HFFc6 (cell line): ENCODE measurements at regions not wholly inside any gene's neighbourhood (a gene's known extent, or its start where the extent isn't known, plus 50 kb on each side); places are given as distances from the start of the nearest gene placed in this dataset.
A peak's percentile ranks its signal among the peaks of the same experiment; 100 is the strongest.

Experiments used
- DNase-seq: peaks from one replicate; pipeline ENCODE4 v3.0.0-alpha.2; 2018
- H3K27ac Mint-ChIP-seq: 2 replicates; pipeline ENCODE4 v1.8.0; 2020; ENCODE audit warnings: mild to moderate bottlenecking, mixed read lengths
- H3K27me3 Mint-ChIP-seq: 2 replicates; pipeline ENCODE4 v1.8.0; 2021; ENCODE audit warnings: mild to moderate bottlenecking, moderate library complexity, mixed read lengths; ENCODE audit not compliant: insufficient read depth
- H3K36me3 Mint-ChIP-seq: 2 replicates; pipeline ENCODE4 v1.8.0; 2021; ENCODE audit warnings: low read depth, mixed read lengths
- H3K4me1 Mint-ChIP-seq: 2 replicates; pipeline ENCODE4 v1.8.0; 2020; ENCODE audit warnings: low read depth, mixed read lengths
- H3K4me3 Mint-ChIP-seq: 2 replicates; pipeline ENCODE4 v1.8.0; 2020; ENCODE audit warnings: mild to moderate bottlenecking, moderate library complexity, mixed read lengths
- H3K9me3 Mint-ChIP-seq: 2 replicates; pipeline ENCODE4 v1.8.0; 2020; ENCODE audit warnings: mild to moderate bottlenecking, mixed read lengths
- CTCF ChIP-seq: fragments of 200-600 bp; sonication (generic); IDR thresholded peaks from 2 replicates; pipeline ENCODE4 v1.5.0; 2021; ENCODE audit warnings: antibody characterized with exemption, mild to moderate bottlenecking

- Mint-ChIP-seq H3K4me3 (no peak overlapping the region), H3K36me3 (no peaks in the 10 kb centered on the region), H3K9me3 (peaks cover 13% of the 10 kb centered on the region; the same call in 1 of the 2 replicates), H3K27me3 (peaks cover 2% of the 10 kb centered on the region), H3K4me1 (no peaks in the 10 kb centered on the region), H3K27ac (no peak overlapping the region)
- no peak for DNase-seq
- no peak for TF ChIP-seq CTCF
These were observed 921.7 kb upstream of the API5 start for GRCh38 chr11:42390116-42390515.

DNA sequence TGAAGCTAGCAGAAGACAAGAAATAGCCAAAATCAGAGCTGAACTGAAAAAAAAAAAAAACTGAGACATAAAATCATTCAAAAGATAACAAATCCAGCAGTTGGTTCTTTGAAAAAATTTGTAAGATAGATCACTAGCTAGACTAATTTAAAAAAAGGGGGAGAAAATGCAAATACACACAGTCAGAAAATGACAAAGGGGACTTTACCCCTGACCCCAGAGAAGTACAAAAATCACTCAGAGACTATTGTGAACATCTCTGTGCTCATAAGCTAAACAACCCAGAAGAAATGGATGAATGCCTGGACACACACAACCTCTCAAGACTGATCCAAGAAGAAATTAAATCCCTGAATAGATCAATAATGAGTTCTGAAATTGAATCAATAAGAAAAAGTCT, 914.3 kb upstream of the API5 start:
- H3K27me3 Mint-ChIP-seq = no peaks in the 10 kb centered on the region; the same call in 1 of the 2 replicates
- no peak for DNase-seq
- no peak for TF ChIP-seq CTCF
- H3K4me1 Mint-ChIP-seq = no peaks in the 10 kb centered on the region
- H3K27ac Mint-ChIP-seq = no peak overlapping the region
- no peak overlapping the region for H3K4me3 Mint-ChIP-seq
- H3K36me3 Mint-ChIP-seq = no peaks in the 10 kb centered on the region
- peaks cover 7% of the 10 kb centered on the region for H3K9me3 Mint-ChIP-seq

DNA sequence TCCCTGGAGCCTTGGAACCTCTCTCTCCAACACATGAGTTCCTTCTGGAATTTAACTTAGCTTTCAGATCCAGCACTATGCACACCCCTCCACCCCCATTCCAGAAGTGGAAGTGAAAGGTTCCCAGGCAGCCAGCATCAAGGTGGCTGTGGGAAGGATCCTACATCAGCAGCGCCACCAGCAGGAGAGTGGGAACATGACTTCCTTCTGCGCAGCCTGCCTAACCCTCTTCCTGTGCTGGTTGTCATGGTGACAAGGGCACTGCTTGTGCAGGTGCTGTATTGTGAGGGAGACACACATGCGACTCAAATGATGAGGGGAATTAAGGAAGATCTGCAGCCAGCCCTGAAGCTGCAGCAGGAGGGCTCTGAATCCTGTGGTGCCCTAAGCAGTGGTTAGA, 904.5 kb upstream of the API5 start:
- Mint-ChIP-seq H3K27ac (no peak overlapping the region), H3K4me3 (no peak overlapping the region), H3K27me3 (peaks cover 2% of the 10 kb centered on the region; the same call in 1 of the 2 replicates), H3K36me3 (no peaks in the 10 kb centered on the region), H3K9me3 (peaks cover 8% of the 10 kb centered on the region; the same call in 1 of the 2 replicates), H3K4me1 (no peaks in the 10 kb centered on the region)
- DNase-seq = peak; percentile 3
- peak; percentile 53; the same call in 1 of the 2 replicates for TF ChIP-seq CTCF

DNA sequence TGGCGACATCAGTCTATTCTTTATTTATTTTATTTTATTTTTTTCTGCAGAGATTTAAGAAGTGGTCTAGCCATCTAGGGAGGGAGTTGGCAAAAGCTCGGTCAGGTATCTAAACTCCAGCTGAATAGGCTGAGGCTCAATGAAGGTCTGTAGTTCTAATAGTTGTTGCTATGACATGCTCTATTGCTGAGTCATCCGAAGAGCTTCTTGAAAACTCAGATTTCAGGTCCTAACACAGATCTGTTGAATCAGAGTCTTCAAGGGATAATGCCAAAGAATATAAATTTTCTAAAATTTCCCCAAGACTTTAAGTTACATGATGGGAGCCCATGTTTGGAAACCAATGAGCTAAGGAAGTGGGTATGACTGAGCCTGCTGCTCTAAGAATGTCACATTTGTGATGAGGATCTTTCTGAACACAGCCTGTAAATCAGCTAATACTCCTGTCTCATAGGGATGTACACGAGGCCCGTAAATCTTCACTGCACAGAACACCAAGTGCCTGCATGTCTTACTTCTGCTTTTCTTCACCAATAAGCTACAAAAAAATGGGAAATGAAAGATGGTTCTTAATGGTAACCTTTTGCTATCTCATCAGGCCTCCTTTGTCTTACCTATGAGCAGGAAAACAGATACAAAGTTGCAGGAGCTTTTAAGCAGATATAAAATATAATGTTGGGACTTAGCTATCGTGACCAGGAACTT, 901.4 kb upstream of the API5 start:
- Mint-ChIP-seq H3K9me3 (peaks cover 8% of the 10 kb centered on the region; the same call in 1 of the 2 replicates), H3K27ac (no peak overlapping the region), H3K27me3 (no peaks in the 10 kb centered on the region; the same call in 1 of the 2 replicates), H3K4me1 (no peaks in the 10 kb centered on the region), H3K4me3 (no peak overlapping the region), H3K36me3 (no peaks in the 10 kb centered on the region)
- DNase-seq = no peak
- no peak for TF ChIP-seq CTCF

DNA sequence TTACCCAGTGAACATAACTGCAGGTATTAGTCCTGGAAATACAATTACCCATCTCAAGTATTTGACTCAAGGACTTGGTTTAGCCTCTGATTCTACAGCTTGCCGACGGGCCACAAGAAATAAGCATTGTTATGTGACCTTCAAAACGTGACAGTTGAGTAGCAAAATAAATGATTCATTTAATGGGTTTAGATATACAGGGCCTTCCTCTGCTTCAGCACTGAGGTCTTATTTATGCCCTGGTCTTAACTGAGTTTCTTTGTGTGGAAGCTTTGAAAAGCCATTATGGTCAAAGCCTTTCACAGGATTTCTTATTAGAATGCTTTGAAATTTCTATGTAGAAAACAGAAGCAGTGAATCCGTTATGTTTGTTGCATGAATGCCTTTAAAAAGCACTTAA, 899.2 kb upstream of the API5 start:
- no peaks in the 10 kb centered on the region; the same call in 1 of the 2 replicates for H3K9me3 Mint-ChIP-seq
- no peaks in the 10 kb centered on the region for H3K36me3 Mint-ChIP-seq
- H3K4me1 Mint-ChIP-seq = no peaks in the 10 kb centered on the region
- no peak overlapping the region for H3K27ac Mint-ChIP-seq
- no peak for TF ChIP-seq CTCF
- no peak overlapping the region for H3K4me3 Mint-ChIP-seq
- H3K27me3 Mint-ChIP-seq = no peaks in the 10 kb centered on the region
- no peak for DNase-seq
